A673 (cell line): ENCODE measurements at regions not wholly inside any gene's neighbourhood (a gene's known extent, or its start where the extent isn't known, plus 50 kb on each side); places are given as distances from the start of the nearest gene placed in this dataset.

Experiments used
- CTCF ChIP-seq: fragments of 300-800, 200-600 bp; sonication (generic); conservative IDR thresholded peaks from 2 replicates; pipeline ENCODE4 v1.5.1; 2017; ENCODE audit warnings: low read depth, mild to moderate bottlenecking, antibody characterized with exemption, low read length, moderate library complexity, mixed read lengths
- EZH2 ChIP-seq: fragments of 200-600 bp; sonication (generic); IDR thresholded peaks from 2 replicates; pipeline ENCODE4 v1.6.1; 2017; ENCODE audit warnings: borderline replicate concordance, low read depth, mild to moderate bottlenecking, mixed read lengths, antibody characterized with exemption, low read length; ENCODE audit not compliant: poor library complexity, severe bottlenecking

- TF ChIP-seq CTCF (no peak), EZH2 (no peak)
Measured at GRCh38 chr17:69909389-69909788, 165.6 kb upstream of the KCNJ16 start.
